ENCODE measurements at regions not wholly inside any gene's neighbourhood (a gene's known extent, or its start where the extent isn't known, plus 50 kb on each side); places are given as distances from the start of the nearest gene placed in this dataset.

- TF ChIP-seq, protein P1, sequence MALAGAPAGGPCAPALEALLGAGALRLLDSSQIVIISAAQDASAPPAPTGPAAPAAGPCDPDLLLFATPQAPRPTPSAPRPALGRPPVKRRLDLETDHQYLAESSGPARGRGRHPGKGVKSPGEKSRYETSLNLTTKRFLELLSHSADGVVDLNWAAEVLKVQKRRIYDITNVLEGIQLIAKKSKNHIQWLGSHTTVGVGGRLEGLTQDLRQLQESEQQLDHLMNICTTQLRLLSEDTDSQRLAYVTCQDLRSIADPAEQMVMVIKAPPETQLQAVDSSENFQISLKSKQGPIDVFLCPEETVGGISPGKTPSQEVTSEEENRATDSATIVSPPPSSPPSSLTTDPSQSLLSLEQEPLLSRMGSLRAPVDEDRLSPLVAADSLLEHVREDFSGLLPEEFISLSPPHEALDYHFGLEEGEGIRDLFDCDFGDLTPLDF (CRISPR knock-in tag; IDR thresholded peaks at IDR 0.05) = no peak
- TF ChIP-seq, protein P2, sequence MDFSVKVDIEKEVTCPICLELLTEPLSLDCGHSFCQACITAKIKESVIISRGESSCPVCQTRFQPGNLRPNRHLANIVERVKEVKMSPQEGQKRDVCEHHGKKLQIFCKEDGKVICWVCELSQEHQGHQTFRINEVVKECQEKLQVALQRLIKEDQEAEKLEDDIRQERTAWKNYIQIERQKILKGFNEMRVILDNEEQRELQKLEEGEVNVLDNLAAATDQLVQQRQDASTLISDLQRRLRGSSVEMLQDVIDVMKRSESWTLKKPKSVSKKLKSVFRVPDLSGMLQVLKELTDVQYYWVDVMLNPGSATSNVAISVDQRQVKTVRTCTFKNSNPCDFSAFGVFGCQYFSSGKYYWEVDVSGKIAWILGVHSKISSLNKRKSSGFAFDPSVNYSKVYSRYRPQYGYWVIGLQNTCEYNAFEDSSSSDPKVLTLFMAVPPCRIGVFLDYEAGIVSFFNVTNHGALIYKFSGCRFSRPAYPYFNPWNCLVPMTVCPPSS (IDR thresholded peaks at IDR 0.05) = no peak
- TF ChIP-seq NFRKB (IDR thresholded peaks at IDR 0.05) = no peak
Observed at GRCh38 chr10:90342480-90342879, 515.4 kb downstream of the HTR7 start (continued).

DNA sequence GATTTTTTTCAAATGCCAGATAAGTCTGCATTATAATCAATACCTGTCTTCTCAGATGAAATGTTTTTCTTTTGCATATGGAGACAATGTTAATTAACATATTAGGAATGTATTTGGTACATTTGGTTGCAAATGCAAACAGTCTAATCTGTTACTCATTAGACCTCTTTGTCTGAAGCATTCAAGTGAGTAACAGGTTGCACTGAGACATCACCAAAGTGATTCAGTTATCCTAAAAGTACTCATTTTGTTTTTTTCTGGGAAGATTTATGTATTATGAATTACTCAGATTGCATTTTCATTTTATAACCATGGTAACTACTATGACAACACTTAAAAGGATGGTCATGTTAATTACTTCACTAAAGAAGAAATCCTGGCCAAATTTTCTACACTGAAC is 513.6 kb downstream of the HTR7 start:
- H3K9ac ChIP-seq (ENCODE audit: insufficient read depth, low read depth, low read length) = no peak overlapping the region
- intact Hi-C loops (cut with micrococcal nuclease; ENCODE audit: unreplicated experiment) (no loop called here), in situ Hi-C loops (cut with HindIII; ENCODE audit: extremely low pct_ligation_motif_present, low pct_unique_long_range_greater_than_20kb) (no loop called here)
- no peak overlapping the region for H3K27ac ChIP-seq (ENCODE audit: extremely low read length, insufficient read depth, low read length)
- no peaks in the 10 kb centered on the region for H3K36me3 ChIP-seq (replicated peaks in 1 of 2; ENCODE audit: control insufficient read depth in 1 of 2, insufficient read depth in 2 of 2, low read length in 2 of 2)
- no peaks in the 10 kb centered on the region for H3K79me2 ChIP-seq (ENCODE audit: insufficient read depth, low read length)
- H2AFZ ChIP-seq (ENCODE audit: low read length) = no peak overlapping the region
- no peak overlapping the region for H3K4me2 ChIP-seq (ENCODE audit: low read depth, low read length)
- FAIRE-seq (no peak), ATAC-seq (no peak), DNase-seq (ENCODE audit: low spot score) (no peak)
- H3K9me3 ChIP-seq (ENCODE audit: low read length) = no peaks in the 10 kb centered on the region
- POLR2A ChIA-PET = no interaction called here
- H4K20me1 ChIP-seq (ENCODE audit: insufficient read depth, low read length) = no peaks in the 10 kb centered on the region
- BruUV-seq (replicated peaks) = no TSS peak
- CTCF ChIA-PET (ENCODE audit: low intra/inter-chr PET ratio, low total read pairs) = no interaction called here
- no peak overlapping the region for H3K4me3 ChIP-seq (replicated peaks in 1 of 3; ENCODE audit: insufficient read depth in 1 of 3, low read depth in 2 of 3, low read length in 3 of 3)
- H3K27me3 ChIP-seq (ENCODE audit: control insufficient read depth in 1 of 2, insufficient read depth in 2 of 2, low read length in 2 of 2) = no peaks in the 10 kb centered on the region; a peak in 1 of 5 replicates
- no peaks in the 10 kb centered on the region for H3K4me1 ChIP-seq (ENCODE audit: insufficient read depth, low read length)
- TF ChIP-seq SP1 (IDR thresholded peaks at IDR 0.05) (no peak), SP1 (CRISPR knock-in tag; IDR thresholded peaks at IDR 0.05) (no peak), ZNF354B (CRISPR knock-in tag; IDR thresholded peaks at IDR 0.05) (no peak), NFIB (CRISPR knock-in tag; IDR thresholded peaks at IDR 0.05; ENCODE audit: borderline replicate concordance) (no peak), ZFYVE20 (CRISPR knock-in tag; IDR thresholded peaks at IDR 0.05; ENCODE audit: borderline replicate concordance, low read depth) (no peak), ZNF12 (CRISPR knock-in tag; IDR thresholded peaks at IDR 0.05) (no peak), TBX2 (CRISPR knock-in tag; IDR thresholded peaks at IDR 0.05; ENCODE audit: borderline replicate concordance) (no peak), ZSCAN31 (CRISPR knock-in tag; IDR thresholded peaks at IDR 0.05; ENCODE audit: low read depth) (no peak), SMAD3 (CRISPR knock-in tag; IDR thresholded peaks at IDR 0.05) (no peak), GFI1 (CRISPR knock-in tag; IDR thresholded peaks at IDR 0.05; ENCODE audit: borderline replicate concordance) (no peak), KLF9 (CRISPR knock-in tag; IDR thresholded peaks at IDR 0.05; ENCODE audit: low read depth) (no peak), FOXM1 (CRISPR knock-in tag; IDR thresholded peaks at IDR 0.05) (no peak)
- TF ChIP-seq, protein P3, sequence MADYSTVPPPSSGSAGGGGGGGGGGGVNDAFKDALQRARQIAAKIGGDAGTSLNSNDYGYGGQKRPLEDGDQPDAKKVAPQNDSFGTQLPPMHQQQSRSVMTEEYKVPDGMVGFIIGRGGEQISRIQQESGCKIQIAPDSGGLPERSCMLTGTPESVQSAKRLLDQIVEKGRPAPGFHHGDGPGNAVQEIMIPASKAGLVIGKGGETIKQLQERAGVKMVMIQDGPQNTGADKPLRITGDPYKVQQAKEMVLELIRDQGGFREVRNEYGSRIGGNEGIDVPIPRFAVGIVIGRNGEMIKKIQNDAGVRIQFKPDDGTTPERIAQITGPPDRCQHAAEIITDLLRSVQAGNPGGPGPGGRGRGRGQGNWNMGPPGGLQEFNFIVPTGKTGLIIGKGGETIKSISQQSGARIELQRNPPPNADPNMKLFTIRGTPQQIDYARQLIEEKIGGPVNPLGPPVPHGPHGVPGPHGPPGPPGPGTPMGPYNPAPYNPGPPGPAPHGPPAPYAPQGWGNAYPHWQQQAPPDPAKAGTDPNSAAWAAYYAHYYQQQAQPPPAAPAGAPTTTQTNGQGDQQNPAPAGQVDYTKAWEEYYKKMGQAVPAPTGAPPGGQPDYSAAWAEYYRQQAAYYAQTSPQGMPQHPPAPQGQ (CRISPR knock-in tag; IDR thresholded peaks at IDR 0.05; ENCODE audit: borderline replicate concordance) = no peak
- TF ChIP-seq, protein P4, sequence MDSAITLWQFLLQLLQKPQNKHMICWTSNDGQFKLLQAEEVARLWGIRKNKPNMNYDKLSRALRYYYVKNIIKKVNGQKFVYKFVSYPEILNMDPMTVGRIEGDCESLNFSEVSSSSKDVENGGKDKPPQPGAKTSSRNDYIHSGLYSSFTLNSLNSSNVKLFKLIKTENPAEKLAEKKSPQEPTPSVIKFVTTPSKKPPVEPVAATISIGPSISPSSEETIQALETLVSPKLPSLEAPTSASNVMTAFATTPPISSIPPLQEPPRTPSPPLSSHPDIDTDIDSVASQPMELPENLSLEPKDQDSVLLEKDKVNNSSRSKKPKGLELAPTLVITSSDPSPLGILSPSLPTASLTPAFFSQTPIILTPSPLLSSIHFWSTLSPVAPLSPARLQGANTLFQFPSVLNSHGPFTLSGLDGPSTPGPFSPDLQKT (CRISPR knock-in tag; IDR thresholded peaks at IDR 0.05; ENCODE audit: borderline replicate concordance) = no peak
- TF ChIP-seq, protein P5, sequence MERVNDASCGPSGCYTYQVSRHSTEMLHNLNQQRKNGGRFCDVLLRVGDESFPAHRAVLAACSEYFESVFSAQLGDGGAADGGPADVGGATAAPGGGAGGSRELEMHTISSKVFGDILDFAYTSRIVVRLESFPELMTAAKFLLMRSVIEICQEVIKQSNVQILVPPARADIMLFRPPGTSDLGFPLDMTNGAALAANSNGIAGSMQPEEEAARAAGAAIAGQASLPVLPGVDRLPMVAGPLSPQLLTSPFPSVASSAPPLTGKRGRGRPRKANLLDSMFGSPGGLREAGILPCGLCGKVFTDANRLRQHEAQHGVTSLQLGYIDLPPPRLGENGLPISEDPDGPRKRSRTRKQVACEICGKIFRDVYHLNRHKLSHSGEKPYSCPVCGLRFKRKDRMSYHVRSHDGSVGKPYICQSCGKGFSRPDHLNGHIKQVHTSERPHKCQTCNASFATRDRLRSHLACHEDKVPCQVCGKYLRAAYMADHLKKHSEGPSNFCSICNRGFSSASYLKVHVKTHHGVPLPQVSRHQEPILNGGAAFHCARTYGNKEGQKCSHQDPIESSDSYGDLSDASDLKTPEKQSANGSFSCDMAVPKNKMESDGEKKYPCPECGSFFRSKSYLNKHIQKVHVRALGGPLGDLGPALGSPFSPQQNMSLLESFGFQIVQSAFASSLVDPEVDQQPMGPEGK (CRISPR knock-in tag; IDR thresholded peaks at IDR 0.05) = no peak

Measured in HepG2 (cell line).